ENCODE measurements at regions not wholly inside any gene's neighbourhood (a gene's known extent, or its start where the extent isn't known, plus 50 kb on each side); places are given as distances from the start of the nearest gene placed in this dataset.

DNA sequence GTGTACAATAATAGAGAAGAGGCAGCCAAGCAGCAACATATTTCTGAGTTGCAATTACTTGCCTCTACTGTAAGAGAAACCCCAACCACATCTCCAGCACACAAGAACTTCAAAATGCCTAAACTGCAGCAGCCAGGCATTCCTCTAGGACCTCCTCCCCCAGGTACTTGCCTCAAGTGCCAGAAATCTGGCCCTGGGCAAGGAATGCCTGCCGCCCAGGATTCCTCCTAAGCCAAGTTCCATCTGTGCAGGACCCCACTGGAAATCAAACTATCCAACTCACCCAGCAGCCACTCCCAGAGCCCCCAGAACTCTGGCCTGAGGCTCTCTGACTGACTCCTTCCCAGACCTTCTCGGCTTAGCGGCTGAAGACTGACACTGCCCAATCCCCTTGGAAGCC, 336.8 kb upstream of the RGMB start:
- H3K9me3 Mint-ChIP-seq = peaks cover 5% of the 10 kb centered on the region
- H3K4me1 Mint-ChIP-seq = no peaks in the 10 kb centered on the region
- ChIA-PET CTCF (no interaction called here), POLR2A (no interaction called here)
- H3K36me3 Mint-ChIP-seq (ENCODE audit: low read depth) = no peaks in the 10 kb centered on the region
- intact Hi-C loops (cut with micrococcal nuclease) = no loop called here
- DNase-seq = no peak
- H3K27ac Mint-ChIP-seq = no peak overlapping the region
- no peak for ATAC-seq (ENCODE audit: low read depth)
- TF ChIP-seq, protein P1, sequence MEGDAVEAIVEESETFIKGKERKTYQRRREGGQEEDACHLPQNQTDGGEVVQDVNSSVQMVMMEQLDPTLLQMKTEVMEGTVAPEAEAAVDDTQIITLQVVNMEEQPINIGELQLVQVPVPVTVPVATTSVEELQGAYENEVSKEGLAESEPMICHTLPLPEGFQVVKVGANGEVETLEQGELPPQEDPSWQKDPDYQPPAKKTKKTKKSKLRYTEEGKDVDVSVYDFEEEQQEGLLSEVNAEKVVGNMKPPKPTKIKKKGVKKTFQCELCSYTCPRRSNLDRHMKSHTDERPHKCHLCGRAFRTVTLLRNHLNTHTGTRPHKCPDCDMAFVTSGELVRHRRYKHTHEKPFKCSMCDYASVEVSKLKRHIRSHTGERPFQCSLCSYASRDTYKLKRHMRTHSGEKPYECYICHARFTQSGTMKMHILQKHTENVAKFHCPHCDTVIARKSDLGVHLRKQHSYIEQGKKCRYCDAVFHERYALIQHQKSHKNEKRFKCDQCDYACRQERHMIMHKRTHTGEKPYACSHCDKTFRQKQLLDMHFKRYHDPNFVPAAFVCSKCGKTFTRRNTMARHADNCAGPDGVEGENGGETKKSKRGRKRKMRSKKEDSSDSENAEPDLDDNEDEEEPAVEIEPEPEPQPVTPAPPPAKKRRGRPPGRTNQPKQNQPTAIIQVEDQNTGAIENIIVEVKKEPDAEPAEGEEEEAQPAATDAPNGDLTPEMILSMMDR (IDR thresholded peaks at IDR 0.05) = no peak
- no peaks in the 10 kb centered on the region for H3K27me3 Mint-ChIP-seq
- H3K4me3 Mint-ChIP-seq = no peak overlapping the region

- Mint-ChIP-seq H3K27ac (no peak overlapping the region), H3K4me3 (no peak overlapping the region), H3K9me3 (peaks cover 16% of the 10 kb centered on the region), H3K27me3 (no peaks in the 10 kb centered on the region), H3K36me3 (ENCODE audit: low read depth) (no peaks in the 10 kb centered on the region), H3K4me1 (no peaks in the 10 kb centered on the region)
- ChIA-PET POLR2A (no interaction called here), CTCF (no interaction called here)
- TF ChIP-seq, protein P1 (IDR thresholded peaks at IDR 0.05) = no peak
- no peak for ATAC-seq (ENCODE audit: low read depth)
- intact Hi-C loops (cut with micrococcal nuclease) = no loop called here
- DNase-seq = no peak
Observed at GRCh38 chr5:98442448-98442847, 331.0 kb upstream of the RGMB start.

GRCh38 chr5:98443881-98444280, 329.6 kb upstream of the RGMB start:
- Mint-ChIP-seq H3K27me3 (peaks cover 2% of the 10 kb centered on the region), H3K9me3 (peaks cover 16% of the 10 kb centered on the region), H3K36me3 (ENCODE audit: low read depth) (no peaks in the 10 kb centered on the region), H3K27ac (no peak overlapping the region), H3K4me3 (no peak overlapping the region), H3K4me1 (no peaks in the 10 kb centered on the region)
- POLR2A ChIA-PET = no interaction called here
- DNase-seq = no peak
- no peak for ATAC-seq (ENCODE audit: low read depth)
- TF ChIP-seq, protein P1 (IDR thresholded peaks at IDR 0.05) = no peak
- intact Hi-C loops (cut with micrococcal nuclease) = no loop called here
- CTCF ChIA-PET = no interaction called here

- CTCF ChIA-PET = no interaction called here
- POLR2A ChIA-PET = no interaction called here
- ATAC-seq (ENCODE audit: low read depth) (no peak), DNase-seq (no peak)
- TF ChIP-seq, protein P1 (IDR thresholded peaks at IDR 0.05) = no peak
- no peaks in the 10 kb centered on the region for H3K36me3 Mint-ChIP-seq (ENCODE audit: low read depth)
- H3K4me1 Mint-ChIP-seq = no peaks in the 10 kb centered on the region
- no peaks in the 10 kb centered on the region for H3K9me3 Mint-ChIP-seq
- H3K4me3 Mint-ChIP-seq = no peak overlapping the region
- no peaks in the 10 kb centered on the region for H3K27me3 Mint-ChIP-seq
- H3K27ac Mint-ChIP-seq = no peak overlapping the region
- intact Hi-C loops (cut with micrococcal nuclease) = no loop called here
Observed at GRCh38 chr5:98453296-98453695, 320.2 kb upstream of the RGMB start.

GRCh38 chr5:98454407-98454806, 319.1 kb upstream of the RGMB start:
- ATAC-seq (ENCODE audit: low read depth) (no peak), DNase-seq (no peak)
- Mint-ChIP-seq H3K4me3 (no peak overlapping the region), H3K9me3 (no peaks in the 10 kb centered on the region), H3K4me1 (no peaks in the 10 kb centered on the region), H3K27me3 (no peaks in the 10 kb centered on the region), H3K27ac (no peak overlapping the region), H3K36me3 (ENCODE audit: low read depth) (no peaks in the 10 kb centered on the region)
- intact Hi-C loops (cut with micrococcal nuclease) = no loop called here
- ChIA-PET POLR2A (no interaction called here), CTCF (no interaction called here)
- TF ChIP-seq, protein P1 (IDR thresholded peaks at IDR 0.05) = no peak

All from activated B cell treated with CpG ODN at 0.5 μM for 24 hours (primary cell).